HG03135 (cell line): ENCODE measurements at regions not wholly inside any gene's neighbourhood (a gene's known extent, or its start where the extent isn't known, plus 50 kb on each side); places are given as distances from the start of the nearest gene placed in this dataset.

Experiments
- ATAC-seq: cut with Tn5 transposase; IDR thresholded peaks from one replicate; pipeline ENCODE4 v1.9.1; 2021; ENCODE audit warnings: mild to moderate bottlenecking, moderate library complexity; ENCODE audit not compliant: unreplicated experiment

DNA sequence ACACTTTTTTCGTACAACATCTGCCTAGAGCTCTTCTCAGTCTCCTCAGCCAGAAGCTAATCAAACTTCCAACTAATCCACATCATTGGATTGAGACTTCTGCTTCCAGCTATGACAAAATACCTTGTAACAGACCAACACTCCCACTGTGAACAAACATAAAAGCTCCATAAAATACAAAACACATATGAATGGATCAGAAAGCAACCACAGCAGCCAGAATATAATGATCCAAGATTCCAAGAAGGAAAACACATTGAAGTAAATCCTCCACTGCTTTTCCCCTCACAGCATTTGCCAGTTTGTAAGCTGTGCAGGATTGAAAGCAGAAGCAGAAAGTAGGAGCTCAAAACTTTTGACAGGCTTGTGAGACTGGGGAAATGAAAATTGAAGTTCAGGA is 863.2 kb downstream of the TUSC7 start:
- no peak for ATAC-seq

DNA sequence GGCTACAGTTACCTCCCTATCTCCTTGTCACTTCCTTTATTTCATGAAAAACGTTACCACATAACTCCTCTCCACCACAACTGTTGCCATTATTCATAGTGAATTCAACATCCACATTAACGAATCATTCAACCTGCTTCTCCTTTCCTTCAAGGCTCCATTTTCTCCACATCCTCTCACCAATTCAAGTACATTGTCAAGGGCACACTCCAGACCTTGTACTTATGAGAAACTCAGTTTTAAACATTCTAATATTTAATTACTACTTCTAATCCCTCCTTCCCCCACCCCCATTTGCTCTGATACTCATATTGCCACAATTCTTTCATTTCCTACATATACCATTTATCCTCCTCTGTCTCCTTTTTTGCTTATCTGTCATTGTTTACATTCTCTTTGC is 871.2 kb downstream of the TUSC7 start:
- no peak for ATAC-seq

DNA sequence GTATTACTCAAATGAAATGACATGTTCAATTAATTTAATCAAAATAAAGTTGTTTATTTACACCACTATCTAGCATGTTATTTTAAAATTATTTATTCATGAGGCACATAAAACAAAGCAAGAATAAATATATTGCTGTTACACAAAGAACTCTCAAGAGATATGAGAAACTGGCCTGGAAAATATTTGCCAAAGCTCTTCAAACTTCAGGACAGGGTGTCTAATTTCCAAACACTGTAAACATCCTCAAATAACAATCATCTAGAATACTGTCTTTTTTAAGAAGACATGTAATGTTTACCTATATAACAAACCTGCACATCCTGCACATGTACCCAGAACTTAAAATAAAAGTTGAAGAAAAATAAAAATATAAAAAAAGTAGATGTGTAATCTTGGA is 876.6 kb downstream of the TUSC7 start:
- ATAC-seq, result no peak

DNA sequence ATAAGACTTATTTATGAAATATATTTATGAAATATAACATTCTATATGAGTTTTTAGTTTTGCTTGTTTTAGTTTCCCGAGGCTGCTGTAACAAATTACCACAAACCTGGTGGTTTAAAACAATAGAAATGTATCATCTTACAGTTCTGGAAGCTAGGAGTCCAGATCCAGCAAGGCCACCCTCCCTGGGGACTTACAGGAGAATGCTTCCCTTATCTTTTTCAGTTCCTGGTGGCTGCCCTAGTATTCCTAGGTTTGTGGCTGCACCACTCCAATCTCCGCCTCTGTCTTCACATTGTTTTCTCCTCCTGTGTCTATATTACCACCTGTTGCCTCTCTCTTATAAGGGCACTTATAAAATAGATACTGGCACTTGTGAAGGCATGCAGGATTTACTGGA is 877.8 kb downstream of the TUSC7 start:
- no peak for ATAC-seq

DNA sequence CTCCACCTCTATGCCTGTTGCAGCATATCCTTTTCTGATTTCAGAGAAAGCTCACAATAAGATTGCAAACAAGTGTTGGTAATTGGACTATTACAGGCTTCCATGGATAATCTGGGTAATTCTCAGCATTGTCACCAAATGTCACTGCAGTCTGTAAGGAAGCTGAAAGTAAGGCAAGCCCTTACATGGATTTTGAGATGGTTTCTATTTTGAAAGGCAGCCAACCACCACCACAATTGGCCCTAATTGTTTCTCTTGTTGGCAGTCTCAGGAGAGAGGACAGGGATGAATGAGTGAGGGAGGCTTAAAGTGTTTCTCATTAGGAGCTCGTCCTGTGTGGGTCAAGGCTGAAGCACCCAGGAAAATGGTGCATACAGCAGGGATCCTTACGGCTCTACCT is 879.9 kb downstream of the TUSC7 start:
- ATAC-seq, result no peak

DNA sequence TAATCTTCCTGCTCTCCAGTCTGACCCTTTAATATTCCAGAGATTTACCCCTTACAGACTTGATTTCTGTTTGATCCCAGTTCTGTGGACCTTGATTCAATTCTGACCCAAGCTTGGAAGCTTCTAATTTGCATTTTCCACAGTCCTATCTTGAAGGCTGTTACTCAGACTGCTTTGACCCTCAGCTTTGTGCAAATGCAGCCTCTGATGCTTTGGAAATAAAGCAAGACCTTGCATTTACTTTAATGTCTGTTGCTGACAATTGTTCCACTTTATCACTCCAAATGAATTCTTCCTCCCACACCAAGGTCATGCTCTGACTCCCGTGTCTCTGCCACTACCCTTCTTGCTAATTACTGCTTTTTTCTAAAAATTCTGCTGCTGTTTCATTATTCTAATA is 886.0 kb downstream of the TUSC7 start:
- ATAC-seq, result no peak

DNA sequence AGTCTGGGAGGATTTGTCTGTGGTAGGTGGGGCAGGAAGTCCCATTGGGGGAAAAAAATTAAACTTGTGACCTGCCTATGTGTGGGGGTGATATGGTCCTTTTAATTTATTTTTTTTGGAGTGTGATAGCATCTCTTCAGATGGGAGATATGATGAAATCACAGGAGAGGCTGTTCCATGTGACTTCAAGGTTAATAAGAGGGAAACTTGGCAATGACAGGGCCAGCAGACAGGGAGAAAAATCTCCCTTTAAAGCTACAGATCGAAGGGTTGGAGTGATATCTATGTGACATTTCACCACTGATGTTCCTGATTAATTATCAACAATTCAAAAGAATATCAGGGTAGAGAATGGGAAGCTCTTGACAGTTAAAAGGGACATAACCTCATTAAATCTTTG is 886.9 kb downstream of the TUSC7 start:
- no peak for ATAC-seq

DNA sequence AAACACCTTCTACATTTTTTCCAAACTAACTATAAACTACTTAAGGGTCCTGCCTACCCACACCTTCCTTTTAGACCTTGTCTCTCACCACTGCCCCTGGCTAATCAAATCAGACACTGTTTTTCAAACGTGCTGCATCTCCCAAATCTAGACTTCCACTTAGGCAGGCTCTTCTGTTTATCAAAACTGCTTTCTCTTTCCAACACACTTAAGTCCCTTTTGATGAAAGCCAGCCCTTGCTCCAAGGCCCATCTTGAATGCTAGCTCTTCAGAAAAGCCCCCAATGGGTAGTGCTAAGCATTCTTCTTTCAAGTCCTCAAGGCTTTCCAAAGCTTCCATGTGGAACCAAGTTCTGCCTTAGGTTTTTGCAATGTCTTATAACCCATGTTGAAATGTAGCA is 888.3 kb downstream of the TUSC7 start:
- no peak for ATAC-seq

DNA sequence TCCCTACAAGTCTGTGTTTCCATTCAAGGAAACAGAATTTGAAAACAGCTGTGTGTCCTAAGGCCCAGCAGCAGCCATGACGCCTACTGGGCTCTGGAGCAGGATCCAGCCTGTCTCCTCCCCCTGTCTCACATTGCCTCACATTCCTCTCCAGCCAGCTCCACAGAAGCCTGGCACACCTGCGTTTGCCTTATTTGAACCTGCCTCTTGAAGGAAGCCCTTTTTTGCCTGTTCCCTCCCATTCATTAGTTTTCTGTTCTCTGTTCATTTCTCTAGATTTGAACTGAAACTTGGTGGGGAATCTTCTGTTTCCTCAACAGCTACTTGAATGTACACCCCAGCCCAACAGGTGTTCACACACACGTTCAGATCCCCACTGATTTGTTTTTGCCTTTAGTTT is 890.5 kb downstream of the TUSC7 start:
- no peak for ATAC-seq

DNA sequence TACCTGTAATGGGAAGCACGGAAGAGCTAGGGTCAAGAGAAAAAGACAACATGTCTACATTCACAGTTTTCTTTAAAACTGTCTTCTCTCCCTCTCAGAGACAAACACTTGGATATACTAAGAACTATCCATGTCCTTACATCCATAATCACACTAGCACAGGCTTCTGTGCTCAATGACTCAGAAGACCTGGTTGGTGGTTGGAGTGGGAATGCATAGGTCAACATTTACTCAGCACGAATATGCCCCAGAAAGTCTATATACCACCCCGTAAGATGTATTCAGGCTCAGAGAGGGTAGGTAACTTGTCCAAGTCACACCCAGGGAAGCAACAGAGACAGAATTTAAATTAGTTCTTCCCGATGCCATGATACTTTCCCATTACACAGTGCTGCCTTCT is 891.1 kb downstream of the TUSC7 start:
- ATAC-seq, result no peak

DNA sequence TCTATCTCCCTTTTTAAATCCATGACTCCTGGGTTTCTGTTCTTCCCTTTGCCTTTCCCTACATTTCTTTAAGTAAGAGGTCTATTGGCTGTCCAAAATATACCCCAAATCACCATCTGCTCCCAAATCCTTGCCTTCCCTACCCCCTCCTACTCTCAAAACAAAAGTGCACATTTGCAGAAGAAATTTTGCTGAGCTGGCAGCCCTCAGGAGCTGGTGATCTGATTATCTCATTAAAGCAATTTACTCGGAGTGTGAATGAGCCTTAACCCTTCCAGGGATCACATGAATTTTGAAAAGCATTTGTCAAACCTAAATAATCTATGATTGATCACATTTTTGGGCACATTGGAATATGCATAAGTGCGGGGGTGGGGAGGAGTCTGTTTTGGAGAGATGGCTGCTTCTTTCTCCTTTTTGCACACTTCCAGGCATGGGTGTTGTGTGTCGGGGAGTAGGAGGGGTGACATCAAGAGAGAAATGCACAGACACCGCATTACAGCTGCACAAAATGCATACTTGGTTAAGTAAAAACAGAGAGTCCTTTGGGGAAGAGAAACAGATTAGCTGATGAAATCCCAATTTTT is 892.6 kb downstream of the TUSC7 start:
- no peak for ATAC-seq

DNA sequence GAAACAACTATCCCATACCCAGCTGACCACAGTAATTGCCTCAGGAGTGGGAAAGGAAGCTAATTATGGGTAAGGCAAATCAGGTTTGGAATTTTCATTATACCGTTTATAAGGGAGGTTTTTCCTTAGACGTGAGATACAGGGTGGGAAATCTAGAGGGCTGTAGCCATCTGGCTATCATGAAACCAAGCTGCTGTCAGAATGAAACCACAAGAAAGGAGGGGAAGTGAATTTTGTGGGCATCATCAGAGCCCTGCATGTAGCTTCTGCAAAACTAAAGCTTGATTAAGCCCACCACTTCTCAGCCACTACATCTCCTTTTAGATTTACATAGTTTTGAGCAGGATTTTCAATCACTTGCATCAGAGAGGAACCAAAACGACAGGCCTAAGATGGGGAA is 893.5 kb downstream of the TUSC7 start:
- ATAC-seq, result no peak

DNA sequence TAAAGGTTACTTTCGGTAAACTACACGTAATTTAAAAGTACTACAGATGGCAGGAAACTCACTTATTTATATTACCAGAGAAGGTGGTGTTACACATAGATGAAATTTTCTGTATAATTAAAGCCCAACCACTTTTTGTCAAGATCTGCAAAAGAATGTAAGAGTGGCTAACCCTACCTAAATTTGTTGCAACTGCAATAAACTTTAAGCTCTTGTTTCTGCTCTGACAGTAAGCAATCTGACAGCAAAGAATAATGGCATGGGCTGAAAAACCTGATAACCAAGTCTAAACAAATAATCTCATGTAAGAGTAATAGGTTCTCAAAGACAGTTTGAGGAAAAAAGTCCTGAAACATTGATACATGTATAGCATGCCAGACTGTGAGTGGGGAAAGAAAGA is 897.3 kb downstream of the TUSC7 start:
- no peak for ATAC-seq

DNA sequence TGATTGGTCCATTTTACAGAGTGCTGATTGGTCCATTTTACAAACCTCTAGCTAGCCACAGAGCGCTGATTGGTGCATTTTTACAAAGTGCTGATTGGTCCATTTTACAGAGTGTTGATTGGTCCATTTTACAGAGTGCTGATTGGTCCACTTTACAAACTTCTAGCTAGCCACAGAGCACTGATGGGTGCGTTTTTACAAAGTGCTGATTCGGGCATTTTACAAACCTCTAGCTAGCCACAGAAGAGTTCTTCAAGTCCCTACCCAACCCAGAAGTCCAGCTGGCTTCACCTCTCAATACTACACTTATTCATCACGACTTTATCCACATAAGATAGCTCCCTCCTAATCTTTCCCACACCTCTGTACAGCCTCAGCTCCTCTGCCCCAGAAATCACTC is 899.8 kb downstream of the TUSC7 start:
- no peak for ATAC-seq

DNA sequence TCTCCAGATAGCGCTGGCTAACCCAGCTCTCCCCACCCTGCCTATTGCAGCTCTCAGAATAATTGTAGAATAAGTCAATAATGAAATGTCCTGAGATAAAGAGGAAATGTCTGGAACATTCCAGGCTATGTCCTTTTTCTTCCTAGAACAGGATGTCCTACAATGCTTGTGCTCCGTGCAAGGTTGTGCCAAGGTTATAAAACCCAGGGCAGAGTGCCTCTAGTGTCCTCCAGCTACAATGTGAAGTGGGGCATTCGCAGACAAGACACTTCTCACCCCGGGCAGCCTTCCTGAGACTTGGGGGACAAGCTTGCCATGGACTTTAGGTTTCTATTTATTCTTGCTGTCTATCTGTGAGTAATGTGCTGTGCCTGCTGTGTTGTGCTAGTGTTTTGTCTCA is 900.6 kb downstream of the TUSC7 start:
- no peak for ATAC-seq

DNA sequence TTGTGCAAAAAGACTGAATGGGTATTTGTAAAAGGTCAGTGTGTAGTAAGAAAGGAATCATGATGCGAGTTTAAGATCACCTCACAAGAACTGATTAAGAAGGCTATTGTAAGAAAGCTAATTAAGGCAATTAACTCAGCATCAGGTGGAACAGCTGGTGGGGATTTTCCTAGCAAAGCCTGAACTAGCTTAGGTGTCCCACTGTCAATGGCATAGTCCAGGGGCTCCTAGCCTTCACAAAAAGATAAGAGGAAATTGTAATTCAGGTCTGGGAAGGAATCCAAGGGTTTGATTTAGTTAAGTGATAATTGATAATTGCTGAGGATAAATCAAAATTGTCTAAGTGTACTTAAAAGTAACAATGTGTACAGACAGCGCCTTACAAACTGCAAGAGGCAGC is 901.6 kb downstream of the TUSC7 start:
- ATAC-seq, result no peak

DNA sequence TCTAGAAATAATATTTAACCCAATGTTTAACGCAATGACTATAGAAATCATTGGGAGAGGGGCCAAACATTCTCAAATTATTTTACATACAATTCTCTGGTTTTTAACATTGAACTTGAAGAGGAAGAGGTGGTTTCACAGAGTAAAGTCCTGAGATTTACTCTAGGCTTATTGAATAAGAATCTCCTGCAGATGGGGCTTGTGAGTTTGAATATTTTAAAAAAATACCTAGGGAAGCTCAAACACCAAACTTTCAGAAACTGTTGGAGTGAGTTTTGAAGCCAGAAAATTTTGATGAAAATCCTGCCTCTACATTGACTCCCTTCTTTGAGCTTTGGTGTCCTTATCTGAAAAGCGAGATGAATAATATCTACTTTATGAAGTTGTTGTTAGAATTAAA is 906.6 kb downstream of the TUSC7 start:
- no peak for ATAC-seq

DNA sequence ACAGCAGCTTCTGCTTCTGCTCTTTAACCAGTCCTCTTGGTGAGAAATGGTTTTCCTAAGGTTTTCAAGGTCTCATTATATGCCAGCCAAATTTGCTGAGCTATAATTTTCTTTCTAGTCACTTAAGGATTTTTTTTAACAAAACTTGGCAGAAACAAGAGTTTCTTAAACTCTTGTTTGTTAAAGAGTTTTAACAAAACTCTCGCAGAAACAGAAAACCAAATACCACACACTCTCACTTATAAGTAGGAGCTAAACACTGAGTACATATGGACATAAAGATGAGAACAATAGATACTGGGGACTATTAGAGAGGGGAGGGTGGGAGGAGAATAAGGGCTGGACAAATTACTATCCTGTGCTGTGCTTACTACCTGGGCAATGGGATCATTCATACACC is 908.3 kb downstream of the TUSC7 start:
- ATAC-seq, result no peak

DNA sequence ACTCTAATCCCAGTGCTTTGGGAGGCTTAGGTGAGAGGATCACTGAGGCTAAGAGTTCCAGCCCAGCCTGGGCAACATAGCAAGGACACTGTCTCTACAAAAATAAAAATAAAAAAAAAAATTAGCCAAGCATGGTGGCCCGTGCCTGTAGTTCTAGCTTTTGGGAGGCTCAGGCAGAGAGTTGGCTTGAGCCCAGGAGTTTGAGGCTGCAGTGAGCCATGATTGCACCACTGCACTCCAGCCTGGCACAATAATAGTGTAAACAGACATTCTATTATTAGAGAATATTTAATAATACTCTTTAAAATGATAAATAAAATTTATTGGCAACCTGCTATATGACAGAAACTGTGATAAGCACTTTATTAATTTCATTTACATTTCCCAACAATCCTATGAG is 908.9 kb downstream of the TUSC7 start:
- no peak for ATAC-seq

DNA sequence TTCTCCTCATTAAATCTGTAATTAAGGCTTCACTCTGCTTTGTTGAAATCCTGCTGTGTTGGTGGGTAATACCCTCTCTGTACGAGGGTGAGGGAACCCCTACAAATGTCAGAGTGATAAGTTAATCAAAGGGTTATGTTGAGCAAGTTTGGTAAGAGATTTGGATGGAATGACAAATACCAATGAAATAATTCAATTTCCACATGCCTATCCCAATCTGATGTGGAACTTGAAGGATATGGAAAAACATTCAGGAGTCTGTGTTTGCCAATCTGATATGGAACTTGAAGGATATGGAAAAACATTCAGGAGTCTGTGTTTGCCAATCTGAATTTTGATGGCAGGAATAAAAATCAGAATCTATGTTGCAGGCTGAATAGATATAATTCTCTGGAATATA is 910.2 kb downstream of the TUSC7 start:
- no peak for ATAC-seq

DNA sequence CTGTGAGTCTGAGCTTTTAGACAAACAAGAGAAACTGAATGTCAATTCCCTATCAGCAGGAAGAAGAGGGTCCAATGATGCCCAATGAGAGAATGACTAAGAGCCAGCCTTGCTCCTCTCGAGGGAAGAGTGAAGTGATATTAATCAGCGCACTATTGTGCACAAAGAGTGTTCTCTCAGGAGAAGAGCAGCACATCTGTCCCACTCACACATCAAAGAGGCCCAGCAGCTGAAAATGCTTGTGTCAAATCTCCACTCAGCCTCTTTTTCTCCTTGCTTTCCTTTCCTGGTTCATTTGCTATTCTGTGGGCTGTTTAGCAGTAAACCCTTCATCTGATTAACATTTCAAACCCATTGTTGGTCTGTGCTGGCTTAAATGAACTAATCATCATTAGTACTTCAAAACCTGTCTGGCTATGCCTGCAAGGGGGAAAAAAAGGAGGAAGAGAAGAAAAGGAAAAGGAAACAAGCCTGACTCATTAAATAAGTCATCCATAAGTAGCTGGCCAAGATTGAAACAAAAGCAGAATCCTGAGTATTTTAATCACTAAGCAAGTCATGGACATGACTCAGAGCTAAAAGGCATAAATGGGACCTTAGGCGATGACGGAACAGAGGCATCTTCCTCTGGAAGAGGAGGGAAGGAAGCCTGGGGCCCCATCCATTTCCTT is 912.7 kb downstream of the TUSC7 start:
- no peak for ATAC-seq

DNA sequence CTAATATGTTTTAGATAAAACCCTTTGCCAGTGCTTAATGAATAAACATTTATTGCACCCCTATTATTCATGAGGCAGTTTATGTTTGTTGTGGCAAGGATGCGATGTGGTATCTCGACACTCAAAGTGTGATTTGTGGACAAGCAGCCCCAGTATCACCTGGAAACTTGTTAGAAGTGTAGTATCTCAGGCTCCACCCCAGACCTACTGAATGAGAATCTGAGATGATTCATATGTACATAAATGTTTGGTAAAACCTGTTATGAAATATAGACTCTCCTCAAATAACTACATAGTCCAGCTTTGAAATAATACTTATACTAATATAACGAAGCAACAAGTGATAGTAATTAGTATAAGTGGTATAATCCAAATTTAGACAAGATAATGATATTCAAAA is 914.8 kb downstream of the TUSC7 start:
- no peak for ATAC-seq

DNA sequence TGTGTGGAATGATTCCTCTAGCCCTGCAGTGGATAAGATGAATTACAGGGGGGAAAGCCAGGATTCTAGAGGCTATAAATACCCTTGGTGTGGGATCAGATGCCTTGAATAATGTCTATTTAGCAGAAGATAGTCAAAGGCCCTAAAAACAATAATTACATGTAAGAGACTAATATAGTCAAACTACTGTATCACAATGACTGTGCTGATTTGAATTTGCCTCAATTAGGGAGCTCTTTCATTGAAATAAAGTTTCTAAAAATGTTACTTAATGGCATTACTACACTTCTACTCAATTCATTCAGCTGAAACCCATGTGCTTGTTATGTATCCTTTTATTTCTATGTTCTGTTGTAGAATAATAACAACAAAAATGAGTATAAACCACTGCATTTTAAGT is 915.6 kb downstream of the TUSC7 start:
- no peak for ATAC-seq
